ENCODE measurements at regions not wholly inside any gene's neighbourhood (a gene's known extent, or its start where the extent isn't known, plus 50 kb on each side); places are given as distances from the start of the nearest gene placed in this dataset.

- TF ChIP-seq POLR2A (IDR thresholded peaks at IDR 0.05) (no peak), CTCF (IDR thresholded peaks at IDR 0.05) (no peak)
Observed at GRCh38 chr13:85040215-85040614, 759.0 kb downstream of the SLITRK6 start.
